Calu3 (cell line): ENCODE measurements at regions not wholly inside any gene's neighbourhood (a gene's known extent, or its start where the extent isn't known, plus 50 kb on each side); places are given as distances from the start of the nearest gene placed in this dataset.

Source experiments
- BruUV-seq: library from RNA; stranded (reverse); fragments of 400-500 nt; replicated peaks from 2 replicates; lab custom pipeline; 2021; lab: Mats Ljungman, UMichigan
- CTCF ChIA-PET: fragments of 300-600 bp; sonication (Branson Sonifier 250); formaldehyde crosslinking; loops from one replicate; lab custom pipeline; 2022; ENCODE audit warnings: antibody characterized with exemption; lab: Charles Lee
- DNase-seq: peaks from one replicate; pipeline ENCODE4 v3.0.0; 2022
- H3K27ac Mint-ChIP-seq: one replicate; pipeline ENCODE4 v1.8.0; 2022; ENCODE audit warnings: mixed read lengths; ENCODE audit not compliant: unreplicated experiment
- H3K27me3 Mint-ChIP-seq: one replicate; pipeline ENCODE4 v1.8.0; 2022; ENCODE audit warnings: mixed read lengths; ENCODE audit not compliant: unreplicated experiment
- H3K36me3 Mint-ChIP-seq: one replicate; pipeline ENCODE4 v1.8.0; 2022; ENCODE audit warnings: mild to moderate bottlenecking, moderate library complexity, mixed read lengths; ENCODE audit not compliant: insufficient read depth, unreplicated experiment
- H3K4me1 Mint-ChIP-seq: one replicate; pipeline ENCODE4 v1.8.0; 2022; ENCODE audit warnings: mild to moderate bottlenecking, low read depth, mixed read lengths; ENCODE audit not compliant: unreplicated experiment
- H3K4me3 Mint-ChIP-seq: one replicate; pipeline ENCODE4 v1.8.0; 2022; ENCODE audit warnings: mild to moderate bottlenecking, low read depth, moderate library complexity, mixed read lengths; ENCODE audit not compliant: unreplicated experiment
- H3K9me3 Mint-ChIP-seq: one replicate; pipeline ENCODE4 v1.8.0; 2022; ENCODE audit warnings: low read depth, mixed read lengths; ENCODE audit not compliant: unreplicated experiment
- intact Hi-C: fragments of 100-400 bp; cut with micrococcal nuclease; formaldehyde crosslinking; loops from one replicate; pipeline ENCODE4 v1.10.0; 2022; ENCODE audit not compliant: unreplicated experiment
- TF ChIP-seq, protein P1 (sequence below): fragments of 200-600 bp; IDR thresholded peaks from one replicate; pipeline ENCODE4 v1.8.0; 2022; ENCODE audit warnings: antibody characterized with exemption; ENCODE audit not compliant: unreplicated experiment

DNA sequence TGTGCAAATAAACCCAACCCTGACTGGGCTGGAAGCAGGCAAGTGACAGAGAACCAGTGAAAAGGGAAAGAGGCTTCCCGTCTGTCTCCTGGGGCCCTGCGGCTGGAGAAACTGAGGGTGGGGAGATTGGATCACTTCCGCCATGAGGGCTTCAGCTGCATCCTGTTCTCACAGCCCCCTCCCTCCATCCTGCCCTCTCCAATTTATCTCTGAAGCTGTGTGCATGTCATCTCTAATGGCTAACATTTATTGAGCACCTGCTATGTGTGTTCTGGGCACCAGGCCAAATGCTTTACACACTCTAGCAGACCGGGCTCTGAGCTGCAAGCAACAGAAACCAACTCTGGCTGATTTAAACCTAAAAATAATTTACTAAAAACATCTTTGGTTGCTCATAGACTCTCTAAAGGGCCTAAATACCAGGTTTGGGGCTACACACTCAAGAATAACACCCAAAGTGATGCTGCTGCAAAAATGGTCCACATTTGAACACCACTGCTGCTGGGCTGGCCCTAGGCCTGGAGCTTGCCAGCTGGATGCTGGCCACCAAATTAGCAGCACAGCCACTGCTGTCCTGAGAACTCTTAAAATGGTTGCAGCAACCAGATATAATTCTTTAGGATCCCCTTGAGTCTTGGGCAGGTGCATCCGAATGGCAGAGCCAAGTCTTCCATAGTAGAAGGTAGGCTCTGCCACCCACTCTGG is 123.6 kb upstream of the LRFN2 start:
- intact Hi-C loops, result no loop called here
- Mint-ChIP-seq H3K27ac (no peak overlapping the region), H3K4me3 (no peak overlapping the region), H3K27me3 (peaks cover 100% of the 10 kb centered on the region), H3K36me3 (no peaks in the 10 kb centered on the region), H3K9me3 (no peaks in the 10 kb centered on the region), H3K4me1 (no peaks in the 10 kb centered on the region)
- no TSS peak for BruUV-seq
- DNase-seq, result no peak
- TF ChIP-seq, protein P1, sequence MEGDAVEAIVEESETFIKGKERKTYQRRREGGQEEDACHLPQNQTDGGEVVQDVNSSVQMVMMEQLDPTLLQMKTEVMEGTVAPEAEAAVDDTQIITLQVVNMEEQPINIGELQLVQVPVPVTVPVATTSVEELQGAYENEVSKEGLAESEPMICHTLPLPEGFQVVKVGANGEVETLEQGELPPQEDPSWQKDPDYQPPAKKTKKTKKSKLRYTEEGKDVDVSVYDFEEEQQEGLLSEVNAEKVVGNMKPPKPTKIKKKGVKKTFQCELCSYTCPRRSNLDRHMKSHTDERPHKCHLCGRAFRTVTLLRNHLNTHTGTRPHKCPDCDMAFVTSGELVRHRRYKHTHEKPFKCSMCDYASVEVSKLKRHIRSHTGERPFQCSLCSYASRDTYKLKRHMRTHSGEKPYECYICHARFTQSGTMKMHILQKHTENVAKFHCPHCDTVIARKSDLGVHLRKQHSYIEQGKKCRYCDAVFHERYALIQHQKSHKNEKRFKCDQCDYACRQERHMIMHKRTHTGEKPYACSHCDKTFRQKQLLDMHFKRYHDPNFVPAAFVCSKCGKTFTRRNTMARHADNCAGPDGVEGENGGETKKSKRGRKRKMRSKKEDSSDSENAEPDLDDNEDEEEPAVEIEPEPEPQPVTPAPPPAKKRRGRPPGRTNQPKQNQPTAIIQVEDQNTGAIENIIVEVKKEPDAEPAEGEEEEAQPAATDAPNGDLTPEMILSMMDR, result no peak
- CTCF ChIA-PET, result no interaction called here

DNA sequence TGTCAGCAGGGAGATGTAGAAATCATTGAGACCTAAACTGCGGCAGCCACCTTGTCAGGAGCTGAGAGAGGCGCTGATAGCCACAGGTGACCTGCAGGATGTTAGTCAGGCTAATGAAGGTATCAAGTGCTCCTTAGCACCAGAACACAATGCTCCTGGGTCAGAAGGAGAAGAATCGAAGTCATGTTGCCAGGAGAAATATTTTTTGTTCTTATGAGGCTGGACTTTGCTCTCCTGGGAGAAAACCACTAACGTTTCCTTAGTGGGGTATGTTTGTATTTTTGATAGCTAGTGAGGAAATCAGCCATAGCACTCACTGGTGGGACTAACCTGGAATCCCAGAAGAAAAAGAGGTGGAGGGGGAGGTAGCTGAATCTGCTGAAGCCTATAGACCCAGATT is 120.9 kb upstream of the LRFN2 start:
- Mint-ChIP-seq H3K9me3 (no peaks in the 10 kb centered on the region), H3K27ac (no peak overlapping the region), H3K27me3 (peaks cover 99% of the 10 kb centered on the region), H3K4me1 (no peaks in the 10 kb centered on the region), H3K4me3 (no peak overlapping the region), H3K36me3 (no peaks in the 10 kb centered on the region)
- CTCF ChIA-PET, result no interaction called here
- no peak for DNase-seq
- intact Hi-C loops, result no loop called here
- TF ChIP-seq, protein P1, result no peak
- no TSS peak for BruUV-seq

DNA sequence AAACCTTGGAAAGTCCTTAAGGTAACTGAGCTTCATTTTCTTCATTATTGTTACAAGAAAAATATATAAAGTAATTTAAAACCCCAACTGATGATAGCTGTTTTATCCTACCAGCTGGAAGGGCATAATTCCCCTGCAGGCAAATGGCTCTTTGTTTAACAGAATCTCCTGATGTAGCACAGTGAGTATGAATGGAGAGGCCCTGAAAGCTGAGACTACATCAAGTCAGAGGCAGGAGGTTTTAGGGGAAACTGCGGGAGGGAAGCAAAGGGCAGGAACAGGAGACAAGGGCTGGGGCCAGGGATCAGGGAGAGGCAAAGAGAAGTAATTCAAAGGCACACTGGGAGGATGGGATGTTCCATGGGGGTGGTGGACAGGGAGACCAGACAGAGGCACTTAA is 119.0 kb upstream of the LRFN2 start:
- Mint-ChIP-seq H3K27me3 (peaks cover 99% of the 10 kb centered on the region), H3K4me1 (no peaks in the 10 kb centered on the region), H3K4me3 (no peak overlapping the region), H3K9me3 (no peaks in the 10 kb centered on the region), H3K27ac (no peak overlapping the region), H3K36me3 (no peaks in the 10 kb centered on the region)
- CTCF ChIA-PET, result no interaction called here
- intact Hi-C loops, result no loop called here
- TF ChIP-seq, protein P1, result no peak
- BruUV-seq, result no TSS peak
- no peak for DNase-seq

DNA sequence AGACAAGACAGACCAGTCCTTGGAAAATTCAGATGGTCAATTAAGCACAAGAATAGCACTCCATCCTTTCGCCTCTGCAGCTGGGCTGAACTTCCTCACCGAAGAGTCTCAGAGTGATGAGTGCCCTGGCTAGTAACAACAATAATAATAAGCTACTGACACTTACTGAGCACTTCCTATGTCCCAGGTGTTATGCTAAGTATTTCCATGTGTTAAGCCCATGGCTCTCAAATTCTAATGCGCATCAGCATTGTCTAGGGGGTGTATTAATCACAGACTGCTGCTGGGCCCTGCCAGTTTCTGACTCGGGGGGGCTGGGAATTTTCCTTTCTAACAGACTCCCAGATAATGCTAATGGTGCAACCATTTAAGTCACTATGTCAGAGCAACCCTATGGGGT is 118.2 kb upstream of the LRFN2 start:
- no TSS peak for BruUV-seq
- Mint-ChIP-seq H3K9me3 (no peaks in the 10 kb centered on the region), H3K27me3 (peaks cover 94% of the 10 kb centered on the region), H3K27ac (no peak overlapping the region), H3K4me1 (no peaks in the 10 kb centered on the region), H3K36me3 (no peaks in the 10 kb centered on the region), H3K4me3 (no peak overlapping the region)
- CTCF ChIA-PET, result interaction anchor here (0.6 kb wide), 1 partner anchor 670 kb away, joined by 4 read pairs; no protein-coding TSS in a partner anchor
- no peak for DNase-seq
- intact Hi-C loops, result no loop called here
- TF ChIP-seq, protein P1, result no peak
